Loucy (cell line): ENCODE measurements at regions not wholly inside any gene's neighbourhood (a gene's known extent, or its start where the extent isn't known, plus 50 kb on each side); places are given as distances from the start of the nearest gene placed in this dataset.
"Not testable (repeated sequence)": the region's sequence is repeated elsewhere in the genome, so short reads cannot be mapped to it uniquely, and the experiment has no call there.

Experiments
- H2AFZ ChIP-seq: fragments of 200-600 bp; sonication (generic); 2 replicates; pipeline ENCODE4 v1.6.0; 2016; ENCODE audit warnings: antibody characterized with exemption, mild to moderate bottlenecking, low read length, moderate library complexity
- H3F3A ChIP-seq: fragments of 200-600 bp; 2 replicates; pipeline ENCODE4 v1.6.0; 2016; ENCODE audit warnings: antibody characterized with exemption, low read depth, mild to moderate bottlenecking
- H3K27me3 ChIP-seq: fragments of 200-600 bp; sonication (generic); 2 replicates; pipeline ENCODE4 v1.6.1; 2014; ENCODE audit warnings: low read length, mild to moderate bottlenecking; ENCODE audit not compliant: insufficient read depth, poor library complexity, severe bottlenecking
- H3K36me3 ChIP-seq: fragments of 200-600 bp; sonication (generic); 2 replicates; pipeline ENCODE4 v1.6.1; 2016; ENCODE audit warnings: low read length; ENCODE audit not compliant: insufficient read depth
- H3K4me1 ChIP-seq: fragments of 200-600 bp; sonication (generic); 2 replicates; pipeline ENCODE4 v1.5.1; 2014; ENCODE audit warnings: low read length, mild to moderate bottlenecking; ENCODE audit not compliant: insufficient read depth, poor library complexity, severe bottlenecking
- H3K4me2 ChIP-seq: fragments of 200-600 bp; sonication (generic); 2 replicates; pipeline ENCODE4 v1.6.0; 2014; ENCODE audit warnings: antibody characterized with exemption, low read length, low read depth, mild to moderate bottlenecking; ENCODE audit not compliant: poor library complexity, severe bottlenecking
- H3K4me3 ChIP-seq: fragments of 200-600 bp; sonication (generic); 2 replicates; pipeline ENCODE4 v1.5.1; 2014; ENCODE audit warnings: low read length, mild to moderate bottlenecking, mixed read lengths; ENCODE audit not compliant: poor library complexity, severe bottlenecking
- H3K79me2 ChIP-seq: fragments of 200-600 bp; sonication (generic); 2 replicates; pipeline ENCODE4 v1.6.1; 2014; ENCODE audit warnings: low read length; ENCODE audit not compliant: insufficient read depth
- H3K9ac ChIP-seq: fragments of 200-600 bp; sonication (generic); 2 replicates; pipeline ENCODE4 v1.6.0; 2014; ENCODE audit warnings: mild to moderate bottlenecking, low read depth, low read length, moderate library complexity; ENCODE audit not compliant: poor library complexity, severe bottlenecking
- H3K9me2 ChIP-seq: fragments of 200-600 bp; sonication (generic); replicated peaks from 2 replicates; pipeline ENCODE4 v1.6.1; 2016; ENCODE audit warnings: low read depth, low read length, mixed read lengths
- H3K9me3 ChIP-seq: fragments of 200-600 bp; sonication (generic); 2 replicates; pipeline ENCODE4 v1.6.1; 2014; ENCODE audit warnings: mild to moderate bottlenecking, antibody characterized with exemption, low read length, low read depth; ENCODE audit not compliant: insufficient read depth
- H4K20me1 ChIP-seq: fragments of 200-600 bp; sonication (generic); 2 replicates; pipeline ENCODE4 v1.6.0; 2014; ENCODE audit warnings: antibody characterized with exemption, low read length, mild to moderate bottlenecking; ENCODE audit not compliant: insufficient read depth, poor library complexity, severe bottlenecking
- CTCF ChIP-seq: fragments of 200-600 bp; sonication (generic); conservative IDR thresholded peaks from 2 replicates; pipeline ENCODE4 v1.5.1; 2014; ENCODE audit warnings: mild to moderate bottlenecking, antibody characterized with exemption, low read length
- EZH2phosphoT487 ChIP-seq: fragments of 200-600 bp; IDR thresholded peaks from 2 replicates; pipeline ENCODE4 v1.6.1; 2018; ENCODE audit warnings: antibody characterized with exemption, mild to moderate bottlenecking, moderate library complexity, borderline replicate concordance

DNA sequence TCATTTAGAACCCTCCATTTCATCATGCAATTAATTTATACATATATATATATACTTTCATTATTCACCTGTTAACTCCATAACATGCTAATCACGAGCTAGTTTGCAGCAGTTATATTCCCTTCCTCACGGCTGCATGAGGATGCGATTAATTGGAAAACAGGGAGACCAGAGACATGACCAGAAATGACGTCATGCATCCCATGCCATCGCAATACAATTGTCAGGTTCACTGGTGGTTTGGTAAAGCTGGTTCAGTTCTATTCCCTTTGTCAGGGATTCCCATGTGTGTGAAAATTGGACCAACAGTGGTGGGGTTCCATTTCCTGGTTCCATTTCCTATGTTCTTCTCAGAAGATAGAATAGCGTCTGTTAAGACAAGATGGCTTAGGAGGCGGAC, 440.4 kb upstream of the ERCC4 start:
- TF ChIP-seq EZH2phosphoT487 = no peak
- TF ChIP-seq CTCF = no peak
- H3K9ac ChIP-seq = no peak overlapping the region
- H3K4me3 ChIP-seq = no peak overlapping the region
- no peaks in the 10 kb centered on the region for H3K27me3 ChIP-seq
- H4K20me1 ChIP-seq = no peaks in the 10 kb centered on the region
- H3K9me2 ChIP-seq = no peaks in the 10 kb centered on the region
- no peaks in the 10 kb centered on the region for H3K79me2 ChIP-seq
- H2AFZ ChIP-seq = no peak overlapping the region
- H3K4me2 ChIP-seq = no peak overlapping the region
- no peaks in the 10 kb centered on the region for H3K4me1 ChIP-seq
- no peaks in the 10 kb centered on the region for H3K9me3 ChIP-seq
- H3F3A ChIP-seq = no peaks in the 10 kb centered on the region
- no peaks in the 10 kb centered on the region for H3K36me3 ChIP-seq

DNA sequence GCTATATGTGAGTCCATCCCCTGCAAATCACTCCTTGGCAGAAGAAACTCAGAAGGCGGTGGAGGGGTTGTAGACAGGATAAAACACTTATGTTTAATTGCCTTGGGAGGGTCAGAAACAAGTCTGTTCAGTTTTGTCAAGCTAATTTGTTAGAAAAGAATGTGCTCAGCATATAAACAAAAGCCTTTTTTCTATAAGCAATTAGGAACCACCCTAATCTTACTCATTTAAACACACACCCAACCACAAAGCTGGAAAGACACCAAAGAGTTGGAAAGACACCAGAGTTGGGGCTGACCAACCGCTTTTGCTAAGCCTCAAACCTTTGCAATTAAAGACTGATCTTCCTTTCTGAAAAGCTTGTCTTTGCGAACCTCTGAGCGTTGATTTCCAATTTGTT, 439.2 kb upstream of the ERCC4 start:
- TF ChIP-seq EZH2phosphoT487 = no peak
- TF ChIP-seq CTCF = no peak
- Histone ChIP-seq H4K20me1 (no peaks in the 10 kb centered on the region), H2AFZ (no peak overlapping the region), H3K4me2 (no peak overlapping the region), H3K79me2 (no peaks in the 10 kb centered on the region), H3K4me1 (no peaks in the 10 kb centered on the region), H3F3A (no peaks in the 10 kb centered on the region), H3K9ac (no peak overlapping the region), H3K27me3 (no peaks in the 10 kb centered on the region), H3K9me3 (no peaks in the 10 kb centered on the region), H3K4me3 (no peak overlapping the region), H3K36me3 (no peaks in the 10 kb centered on the region), H3K9me2 (no peaks in the 10 kb centered on the region)

DNA sequence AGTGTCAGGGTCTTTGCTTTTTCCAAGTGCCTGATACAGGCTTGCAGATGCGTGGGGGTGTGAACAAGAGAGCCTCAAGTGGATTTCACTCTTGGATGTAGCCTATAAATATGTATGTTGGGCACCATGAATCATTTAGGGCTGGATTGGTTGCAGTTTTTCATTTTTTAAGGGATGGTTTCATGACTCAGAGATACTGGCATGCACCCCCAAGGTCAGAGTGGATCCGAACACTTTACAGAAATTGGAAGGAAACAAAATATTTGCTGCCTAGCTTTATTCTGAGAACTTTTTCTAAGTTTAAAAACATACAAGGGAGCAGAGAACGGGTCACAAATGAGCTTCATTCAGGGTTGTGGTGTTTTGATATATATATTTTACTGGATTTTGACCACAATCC, 436.8 kb upstream of the ERCC4 start:
- Histone ChIP-seq H3K36me3 (no peaks in the 10 kb centered on the region), H3K9me2 (no peaks in the 10 kb centered on the region), H3K9ac (no peak overlapping the region), H2AFZ (no peak overlapping the region), H3K27me3 (no peaks in the 10 kb centered on the region), H3K4me3 (no peak overlapping the region), H3K79me2 (no peaks in the 10 kb centered on the region), H4K20me1 (no peaks in the 10 kb centered on the region), H3K4me2 (no peak overlapping the region), H3K4me1 (no peaks in the 10 kb centered on the region), H3K9me3 (no peaks in the 10 kb centered on the region), H3F3A (no peaks in the 10 kb centered on the region)
- no peak for TF ChIP-seq CTCF
- no peak for TF ChIP-seq EZH2phosphoT487

DNA sequence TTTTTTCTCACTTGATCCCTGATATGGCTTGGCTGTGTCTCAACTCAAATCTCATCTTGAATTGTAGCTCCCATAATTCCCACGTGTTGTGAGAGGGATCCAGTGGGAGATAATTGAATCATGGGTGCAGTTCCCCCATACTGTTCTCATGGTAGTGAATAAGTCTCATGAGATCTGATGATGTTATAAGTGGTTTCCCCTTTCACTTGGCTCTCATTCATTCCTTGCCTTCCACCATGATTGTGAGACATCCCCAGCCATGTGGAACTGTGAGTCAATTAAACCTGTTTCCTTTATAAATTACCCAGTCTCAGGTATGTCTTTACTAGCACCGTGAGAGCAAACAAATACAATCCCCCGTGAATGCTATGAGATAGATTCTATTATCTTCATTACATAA, 430.5 kb upstream of the ERCC4 start:
- H3K4me1 ChIP-seq, H3K27me3 ChIP-seq, H3K4me2 ChIP-seq, H3K9me2 ChIP-seq, H3K9me3 ChIP-seq, H4K20me1 ChIP-seq, H2AFZ ChIP-seq, H3F3A ChIP-seq, H3K36me3 ChIP-seq, H3K4me3 ChIP-seq, H3K79me2 ChIP-seq, H3K9ac ChIP-seq: not testable (repeated sequence)
